Fibroblast of gingiva (primary cell): ENCODE measurements at regions not wholly inside any gene's neighbourhood (a gene's known extent, or its start where the extent isn't known, plus 50 kb on each side); places are given as distances from the start of the nearest gene placed in this dataset.

Experiments
- DNase-seq: peaks from one replicate; pipeline ENCODE4 v3.0.0-alpha.2; 2011; ENCODE audit warnings: low read depth

GRCh38 chr4:136754810-136755530 is 777.3 kb downstream of the PCDH18 start:
- DNase-seq = no peak

GRCh38 chr4:136751556-136751955 is 780.7 kb downstream of the PCDH18 start:
- no peak for DNase-seq

GRCh38 chr4:136750897-136751296 is 781.4 kb downstream of the PCDH18 start:
- DNase-seq = peak; percentile 21

- DNase-seq = no peak
Observed at GRCh38 chr4:136749989-136750388, 782.3 kb downstream of the PCDH18 start.

GRCh38 chr4:136748773-136749172 is 783.5 kb downstream of the PCDH18 start:
- peak; percentile 76 for DNase-seq

GRCh38 chr4:136748165-136748564 is 784.1 kb downstream of the PCDH18 start:
- no peak for DNase-seq

GRCh38 chr4:136743238-136743637 is 789.1 kb downstream of the PCDH18 start:
- DNase-seq = no peak

- peak; percentile 47 for DNase-seq
Observed at GRCh38 chr4:136742333-136742732, 790.0 kb downstream of the PCDH18 start.

- peak; percentile 20 for DNase-seq
Observed at GRCh38 chr4:136741468-136741867, 790.8 kb downstream of the PCDH18 start.

- DNase-seq = no peak
Observed at GRCh38 chr4:136740326-136740725, 792.0 kb downstream of the PCDH18 start.

- DNase-seq = peak; percentile 20
Observed at GRCh38 chr4:136737066-136737465, 795.2 kb downstream of the PCDH18 start.

- DNase-seq = peak; percentile 36
Observed at GRCh38 chr4:136731025-136731424, 801.3 kb downstream of the PCDH18 start.

GRCh38 chr4:136725286-136726081 is 806.8 kb downstream of the PCDH18 start:
- DNase-seq = peak; percentile 14

GRCh38 chr4:136713140-136713539 is 819.2 kb downstream of the PCDH18 start:
- DNase-seq = peak; percentile 47

GRCh38 chr4:136709897-136710296 is 822.4 kb downstream of the PCDH18 start:
- no peak for DNase-seq

GRCh38 chr4:136706942-136707341 is 825.4 kb downstream of the PCDH18 start:
- peak; percentile 86 for DNase-seq

- no peak for DNase-seq
Observed at GRCh38 chr4:136699905-136700304, 832.4 kb downstream of the PCDH18 start.

- no peak for DNase-seq
Observed at GRCh38 chr4:136691607-136692006, 840.7 kb downstream of the PCDH18 start.

- no peak for DNase-seq
Observed at GRCh38 chr4:136690360-136690759, 841.9 kb downstream of the PCDH18 start.

GRCh38 chr4:136687596-136687995 is 844.7 kb downstream of the PCDH18 start:
- no peak for DNase-seq

GRCh38 chr4:136687118-136687517 is 845.2 kb downstream of the PCDH18 start:
- DNase-seq = no peak

- DNase-seq = peak; percentile 16
Observed at GRCh38 chr4:136680761-136681160, 851.5 kb downstream of the PCDH18 start.

- peak; percentile 78 for DNase-seq
Observed at GRCh38 chr4:136680271-136680670, 852.0 kb downstream of the PCDH18 start.
